Effector memory CD4-positive, alpha-beta T cell (primary cell): ENCODE measurements at regions not wholly inside any gene's neighbourhood (a gene's known extent, or its start where the extent isn't known, plus 50 kb on each side); places are given as distances from the start of the nearest gene placed in this dataset.

Experiments used
- DNase-seq, 3 donors: peaks; one replicate each; pipeline ENCODE4 v3.0.0-alpha.2; 2020
- H3K27ac ChIP-seq: 2 replicates; pipeline ENCODE4 v1.7.0; 2013; ENCODE audit warnings: mild to moderate bottlenecking, low read length, moderate library complexity; ENCODE audit not compliant: insufficient read depth, poor library complexity, severe bottlenecking
- H3K27me3 ChIP-seq: replicated peaks from 2 replicates; pipeline ENCODE4 v1.7.0; 2013; ENCODE audit warnings: mild to moderate bottlenecking, low read length; ENCODE audit not compliant: insufficient read depth, control insufficient read depth, poor library complexity, severe bottlenecking
- H3K36me3 ChIP-seq: 2 replicates; pipeline ENCODE4 v1.7.0; 2013; ENCODE audit warnings: mild to moderate bottlenecking, low read length, moderate library complexity; ENCODE audit not compliant: control insufficient read depth, insufficient read depth
- H3K4me1 ChIP-seq: 2 replicates; pipeline ENCODE4 v1.7.0; 2013; ENCODE audit warnings: low read length, mild to moderate bottlenecking; ENCODE audit not compliant: control insufficient read depth, insufficient read depth, poor library complexity, severe bottlenecking
- H3K4me3 ChIP-seq: 2 replicates; pipeline ENCODE4 v1.7.0; 2013; ENCODE audit warnings: low read length, low read depth, mild to moderate bottlenecking; ENCODE audit not compliant: insufficient read depth, poor library complexity, severe bottlenecking
- H3K9me3 ChIP-seq: 2 replicates; pipeline ENCODE4 v1.7.0; 2013; ENCODE audit warnings: mild to moderate bottlenecking, low read length, moderate library complexity; ENCODE audit not compliant: control insufficient read depth

DNA sequence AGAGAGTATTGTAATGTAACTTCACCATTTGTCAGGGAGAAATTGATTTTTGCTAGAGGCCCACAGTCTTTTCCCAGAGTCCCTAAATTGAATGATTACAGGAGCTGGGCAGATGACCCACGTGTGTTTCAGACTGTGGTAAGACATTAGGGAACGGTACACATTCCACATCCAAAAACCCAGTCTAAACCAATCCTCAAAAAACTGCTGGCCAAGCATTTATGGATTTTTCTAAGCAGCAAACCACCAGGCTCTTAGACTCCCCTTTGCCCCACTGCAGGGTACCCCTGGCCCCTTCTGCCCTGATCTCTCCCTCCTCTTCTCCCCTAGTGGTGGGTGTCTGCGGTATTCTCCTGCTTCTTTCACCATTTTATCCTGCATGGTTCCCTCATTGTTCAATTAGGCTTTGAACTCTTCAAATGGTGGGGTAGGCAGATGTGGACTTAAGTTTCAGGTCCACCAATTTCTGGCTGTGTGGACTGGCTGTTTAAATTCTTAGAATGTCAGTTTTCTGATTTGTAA is 135.5 kb upstream of the SORCS3 start:
- no peak for DNase-seq
- Histone ChIP-seq H3K27ac (no peak overlapping the region), H3K27me3 (no peaks in the 10 kb centered on the region), H3K36me3 (no peaks in the 10 kb centered on the region), H3K4me1 (no peaks in the 10 kb centered on the region), H3K9me3 (no peaks in the 10 kb centered on the region), H3K4me3 (no peak overlapping the region)

DNA sequence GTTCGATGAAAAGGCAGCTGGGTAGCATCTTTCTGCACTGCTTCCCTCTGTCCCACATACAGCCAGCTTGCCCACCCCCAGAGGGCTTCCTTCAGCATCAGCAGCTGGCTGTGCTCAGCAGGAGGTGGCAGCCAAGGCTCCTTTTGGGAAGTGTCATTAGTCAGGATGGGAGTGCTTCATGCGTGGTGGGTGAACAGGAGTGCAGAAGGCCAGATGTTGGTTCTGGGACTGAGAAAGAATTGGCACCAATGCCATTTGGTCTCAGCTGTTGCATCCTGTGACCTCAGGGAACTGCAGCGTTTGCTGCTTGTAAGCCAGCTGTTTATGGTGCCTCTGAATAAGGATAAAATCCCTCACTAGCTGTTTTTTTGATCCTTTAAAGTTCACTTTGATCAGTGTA is 131.1 kb upstream of the SORCS3 start:
- DNase-seq: no peak
- Histone ChIP-seq H3K27ac (no peak overlapping the region), H3K36me3 (no peaks in the 10 kb centered on the region), H3K27me3 (no peaks in the 10 kb centered on the region), H3K4me1 (no peaks in the 10 kb centered on the region), H3K4me3 (no peak overlapping the region), H3K9me3 (no peaks in the 10 kb centered on the region)

DNA sequence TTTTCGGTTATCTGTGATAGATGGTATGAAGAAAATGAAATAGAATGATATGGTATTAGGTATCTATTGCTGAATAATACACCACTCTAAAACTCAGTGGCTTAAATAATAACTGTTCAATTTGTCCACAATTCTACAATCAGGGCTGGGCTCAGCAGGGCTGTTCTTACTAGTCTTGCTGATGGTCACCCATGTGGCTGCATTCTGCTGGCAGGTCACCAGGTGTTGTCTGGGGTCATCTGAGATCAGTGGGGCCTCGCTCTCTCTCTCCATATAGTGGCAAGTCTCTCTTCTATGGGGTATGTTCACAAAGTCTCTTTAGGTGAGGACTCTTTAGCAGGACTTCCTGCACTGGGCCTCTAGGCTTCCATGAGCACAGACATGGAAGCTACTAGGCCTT is 130.4 kb upstream of the SORCS3 start:
- H3K9me3 ChIP-seq: no peaks in the 10 kb centered on the region
- H3K27me3 ChIP-seq: no peaks in the 10 kb centered on the region
- no peak overlapping the region for H3K27ac ChIP-seq
- no peak overlapping the region for H3K4me3 ChIP-seq
- no peak for DNase-seq
- H3K4me1 ChIP-seq: no peaks in the 10 kb centered on the region
- H3K36me3 ChIP-seq: no peaks in the 10 kb centered on the region

DNA sequence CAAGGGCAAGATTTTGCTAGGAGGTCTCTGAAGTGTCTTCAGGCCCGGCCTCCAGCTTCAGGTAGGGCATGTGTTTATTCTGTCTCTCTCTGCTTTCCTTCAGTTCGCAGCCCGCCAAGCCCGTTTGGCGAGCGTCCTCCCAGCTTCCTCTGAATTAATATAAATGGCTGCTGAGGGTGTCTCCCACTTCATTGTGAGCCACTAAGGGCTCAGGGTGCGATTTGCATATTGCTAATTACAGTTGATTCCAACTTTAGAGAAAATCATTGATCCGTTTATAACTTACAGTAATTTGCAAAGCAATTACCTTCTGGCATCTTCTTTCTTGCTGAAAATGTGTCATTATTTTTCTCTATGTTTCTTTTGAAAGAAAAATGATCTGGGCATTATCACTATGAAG is 128.3 kb upstream of the SORCS3 start:
- DNase-seq: no peak
- Histone ChIP-seq H3K27me3 (no peaks in the 10 kb centered on the region), H3K9me3 (no peaks in the 10 kb centered on the region), H3K4me1 (no peaks in the 10 kb centered on the region), H3K27ac (no peak overlapping the region), H3K4me3 (no peak overlapping the region), H3K36me3 (no peaks in the 10 kb centered on the region)

DNA sequence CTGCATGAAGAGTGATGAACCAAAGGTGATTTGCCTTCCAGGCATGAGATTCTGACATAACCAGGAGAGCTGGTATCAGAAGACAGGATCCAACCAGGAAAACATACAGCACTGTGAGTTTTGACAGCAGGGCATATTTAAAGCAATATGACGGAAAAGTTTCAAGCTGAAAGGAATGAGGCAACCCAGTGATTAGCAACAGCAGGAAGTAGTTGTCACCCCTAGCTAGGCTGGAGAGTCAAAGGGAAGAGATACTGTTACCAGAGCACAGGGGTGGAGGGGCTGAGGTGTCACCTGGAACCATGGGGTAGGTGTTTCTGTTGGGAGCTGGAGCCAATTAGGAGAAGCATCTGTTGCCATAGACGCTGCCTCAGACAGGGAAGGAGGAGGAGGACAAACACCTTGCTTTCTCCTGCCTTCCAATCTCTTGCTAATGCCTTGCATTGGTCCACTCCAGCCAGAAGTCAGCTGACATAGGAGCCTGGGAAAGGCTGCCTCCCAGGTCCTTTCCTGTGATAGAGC is 125.4 kb upstream of the SORCS3 start:
- Histone ChIP-seq H3K9me3 (no peaks in the 10 kb centered on the region), H3K27me3 (no peaks in the 10 kb centered on the region), H3K4me3 (no peak overlapping the region), H3K27ac (no peak overlapping the region), H3K36me3 (no peaks in the 10 kb centered on the region), H3K4me1 (no peaks in the 10 kb centered on the region)
- DNase-seq: no peak

DNA sequence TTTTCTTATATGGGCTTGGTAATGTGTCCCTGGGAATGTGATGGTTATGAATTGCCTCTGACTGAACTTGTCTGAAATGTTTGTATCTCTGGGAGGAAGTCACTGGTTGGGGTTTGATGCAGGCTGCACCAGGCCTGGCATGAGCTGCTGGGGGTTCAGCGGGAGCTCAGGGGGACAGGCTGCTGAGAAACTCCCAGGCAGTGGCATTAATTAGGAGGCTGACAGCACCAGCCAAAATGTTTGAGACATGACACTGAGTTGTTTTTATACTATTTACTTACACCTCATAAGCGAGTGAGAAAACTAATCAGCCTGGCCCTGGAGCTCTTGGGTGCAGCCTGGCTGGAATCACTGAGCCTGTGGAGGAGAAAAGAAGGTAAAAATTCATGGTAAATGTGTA is 124.1 kb upstream of the SORCS3 start:
- H3K36me3 ChIP-seq: no peaks in the 10 kb centered on the region
- no peak overlapping the region for H3K27ac ChIP-seq
- no peaks in the 10 kb centered on the region for H3K9me3 ChIP-seq
- H3K4me1 ChIP-seq: no peaks in the 10 kb centered on the region
- no peak overlapping the region for H3K4me3 ChIP-seq
- no peaks in the 10 kb centered on the region for H3K27me3 ChIP-seq
- DNase-seq: no peak

DNA sequence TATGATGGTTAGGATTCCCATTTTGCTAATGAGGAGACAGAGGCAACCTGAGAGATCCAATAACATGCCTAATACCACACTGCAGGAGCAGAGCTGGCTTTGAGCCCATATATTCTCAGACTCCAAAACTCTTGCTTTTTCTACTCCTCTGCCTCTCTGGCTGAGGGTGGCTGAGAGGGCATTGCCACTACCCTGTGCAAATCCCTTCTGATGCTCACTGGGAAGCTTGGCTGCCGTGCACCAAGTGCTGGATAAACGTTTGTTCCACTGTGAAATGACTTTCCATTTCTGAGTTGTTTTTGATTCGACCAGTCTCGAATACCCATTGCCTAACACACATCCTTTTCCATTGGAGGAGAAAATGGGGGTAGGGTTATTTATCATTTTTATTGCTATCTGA is 123.1 kb upstream of the SORCS3 start:
- DNase-seq: no peak
- no peak overlapping the region for H3K4me3 ChIP-seq
- H3K36me3 ChIP-seq: no peaks in the 10 kb centered on the region
- H3K27ac ChIP-seq: no peak overlapping the region
- H3K27me3 ChIP-seq: no peaks in the 10 kb centered on the region
- H3K4me1 ChIP-seq: no peaks in the 10 kb centered on the region
- H3K9me3 ChIP-seq: no peaks in the 10 kb centered on the region

DNA sequence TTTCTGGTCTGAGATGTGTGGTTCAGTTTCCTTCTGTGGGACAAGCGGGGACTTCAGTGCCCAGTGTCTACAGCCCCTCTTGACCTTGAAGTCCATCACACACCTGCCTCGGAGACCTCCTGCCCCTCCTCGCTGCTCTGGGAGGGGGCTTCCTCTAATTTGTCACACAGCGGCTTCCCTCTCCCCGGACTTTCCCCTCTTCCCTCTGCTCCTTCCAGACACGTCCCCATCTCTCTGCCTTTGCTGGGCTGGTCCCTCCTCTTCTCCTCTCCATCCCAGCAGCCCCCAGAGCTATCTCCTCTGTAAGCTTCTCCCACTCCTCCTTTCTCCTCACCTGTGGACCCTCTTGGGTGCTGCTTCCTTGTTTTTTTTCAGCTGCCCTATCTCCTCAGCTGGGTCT is 122.2 kb upstream of the SORCS3 start:
- no peaks in the 10 kb centered on the region for H3K9me3 ChIP-seq
- no peak overlapping the region for H3K27ac ChIP-seq
- no peaks in the 10 kb centered on the region for H3K4me1 ChIP-seq
- H3K36me3 ChIP-seq: no peaks in the 10 kb centered on the region
- no peak overlapping the region for H3K4me3 ChIP-seq
- H3K27me3 ChIP-seq: no peaks in the 10 kb centered on the region
- DNase-seq: no peak

DNA sequence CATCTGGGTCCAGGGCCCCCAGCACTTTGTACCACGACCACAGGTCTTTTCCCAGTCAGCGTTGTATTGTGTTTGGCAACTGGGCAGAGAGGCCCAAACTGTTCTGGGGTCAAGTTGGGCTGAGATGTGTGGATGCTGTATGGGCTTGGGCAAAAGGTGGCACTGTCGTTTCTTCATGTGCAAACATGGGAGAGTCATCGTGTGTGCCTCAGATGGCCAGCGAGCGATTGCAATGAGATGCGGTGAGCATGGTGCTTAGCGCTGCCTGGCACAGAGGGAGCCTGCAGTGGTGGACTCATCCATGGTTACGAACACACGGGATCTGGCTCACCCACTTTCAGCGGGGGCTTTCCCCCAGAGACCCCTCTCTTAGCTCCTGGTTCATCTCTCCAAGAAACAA is 120.4 kb upstream of the SORCS3 start:
- Histone ChIP-seq H3K27ac (no peak overlapping the region), H3K4me3 (no peak overlapping the region), H3K4me1 (no peaks in the 10 kb centered on the region), H3K36me3 (no peaks in the 10 kb centered on the region), H3K9me3 (no peaks in the 10 kb centered on the region), H3K27me3 (no peaks in the 10 kb centered on the region)
- DNase-seq: no peak

DNA sequence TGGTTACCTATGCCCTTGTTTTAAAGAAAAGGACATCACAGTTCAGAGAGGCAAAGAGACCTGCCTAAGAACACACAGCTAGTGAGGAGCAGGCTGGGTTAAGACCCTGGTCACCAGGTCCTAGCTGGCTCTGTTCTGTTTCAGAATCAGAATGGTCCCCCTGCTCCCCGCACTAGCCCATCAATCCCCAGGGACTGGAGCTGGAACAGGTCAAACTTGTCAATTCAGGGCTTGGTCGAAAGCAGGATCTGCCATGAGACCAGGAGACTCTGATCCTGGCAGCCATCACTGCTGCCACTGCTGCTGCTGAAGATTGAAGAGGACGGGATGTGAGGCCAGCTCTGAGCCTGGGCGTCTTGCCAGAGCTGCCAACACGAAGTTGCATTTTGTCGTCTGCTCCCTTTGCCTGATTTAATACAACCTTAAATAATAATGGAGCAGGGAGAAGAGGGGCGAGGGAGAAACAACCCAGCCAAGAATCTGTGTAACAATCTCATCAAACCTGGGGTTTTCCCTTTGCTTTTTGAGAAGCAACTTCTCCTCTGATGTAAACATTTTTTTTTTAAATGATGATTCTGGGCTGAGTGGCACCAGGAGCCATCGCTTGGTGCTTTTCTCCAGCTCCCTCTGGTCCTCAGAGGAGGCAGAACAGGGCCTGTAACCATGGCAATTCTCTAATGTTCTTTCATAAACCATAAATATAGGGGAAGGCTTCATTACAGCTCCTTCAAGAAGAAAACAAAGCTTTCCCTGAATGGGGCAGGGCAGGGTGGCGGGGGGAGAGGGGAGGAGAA is 119.0 kb upstream of the SORCS3 start:
- H3K4me3 ChIP-seq: no peak overlapping the region
- H3K4me1 ChIP-seq: no peaks in the 10 kb centered on the region
- H3K27ac ChIP-seq: no peak overlapping the region
- no peaks in the 10 kb centered on the region for H3K36me3 ChIP-seq
- DNase-seq: no peak
- no peaks in the 10 kb centered on the region for H3K27me3 ChIP-seq
- H3K9me3 ChIP-seq: no peaks in the 10 kb centered on the region
